ENCODE measurements at regions not wholly inside any gene's neighbourhood (a gene's known extent, or its start where the extent isn't known, plus 50 kb on each side); places are given as distances from the start of the nearest gene placed in this dataset.

DNA sequence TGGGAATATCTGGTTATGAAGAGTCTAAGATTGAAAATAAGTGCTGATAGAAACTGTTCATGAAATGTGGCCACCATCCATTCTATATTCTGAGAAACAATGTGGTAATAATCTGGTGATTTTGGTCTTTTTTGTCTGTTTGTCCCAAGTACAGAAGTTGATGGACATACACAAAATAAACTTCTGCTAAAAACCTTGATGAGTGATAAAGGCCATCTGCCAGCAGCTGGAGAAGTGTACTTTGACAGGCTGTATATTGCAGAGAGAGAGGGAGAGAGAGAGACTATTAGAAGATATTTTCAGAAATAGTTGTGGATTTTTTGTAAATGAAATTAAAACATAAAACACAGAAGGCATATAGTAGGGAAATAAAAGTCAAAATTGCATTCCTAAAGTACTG is 96.9 kb upstream of the NABP1 start:
- TF ChIP-seq, protein P1, sequence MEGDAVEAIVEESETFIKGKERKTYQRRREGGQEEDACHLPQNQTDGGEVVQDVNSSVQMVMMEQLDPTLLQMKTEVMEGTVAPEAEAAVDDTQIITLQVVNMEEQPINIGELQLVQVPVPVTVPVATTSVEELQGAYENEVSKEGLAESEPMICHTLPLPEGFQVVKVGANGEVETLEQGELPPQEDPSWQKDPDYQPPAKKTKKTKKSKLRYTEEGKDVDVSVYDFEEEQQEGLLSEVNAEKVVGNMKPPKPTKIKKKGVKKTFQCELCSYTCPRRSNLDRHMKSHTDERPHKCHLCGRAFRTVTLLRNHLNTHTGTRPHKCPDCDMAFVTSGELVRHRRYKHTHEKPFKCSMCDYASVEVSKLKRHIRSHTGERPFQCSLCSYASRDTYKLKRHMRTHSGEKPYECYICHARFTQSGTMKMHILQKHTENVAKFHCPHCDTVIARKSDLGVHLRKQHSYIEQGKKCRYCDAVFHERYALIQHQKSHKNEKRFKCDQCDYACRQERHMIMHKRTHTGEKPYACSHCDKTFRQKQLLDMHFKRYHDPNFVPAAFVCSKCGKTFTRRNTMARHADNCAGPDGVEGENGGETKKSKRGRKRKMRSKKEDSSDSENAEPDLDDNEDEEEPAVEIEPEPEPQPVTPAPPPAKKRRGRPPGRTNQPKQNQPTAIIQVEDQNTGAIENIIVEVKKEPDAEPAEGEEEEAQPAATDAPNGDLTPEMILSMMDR (IDR thresholded peaks at IDR 0.05) = no peak
- no peak for TF ChIP-seq ZFX (IDR thresholded peaks at IDR 0.05; ENCODE audit: borderline replicate concordance)

DNA sequence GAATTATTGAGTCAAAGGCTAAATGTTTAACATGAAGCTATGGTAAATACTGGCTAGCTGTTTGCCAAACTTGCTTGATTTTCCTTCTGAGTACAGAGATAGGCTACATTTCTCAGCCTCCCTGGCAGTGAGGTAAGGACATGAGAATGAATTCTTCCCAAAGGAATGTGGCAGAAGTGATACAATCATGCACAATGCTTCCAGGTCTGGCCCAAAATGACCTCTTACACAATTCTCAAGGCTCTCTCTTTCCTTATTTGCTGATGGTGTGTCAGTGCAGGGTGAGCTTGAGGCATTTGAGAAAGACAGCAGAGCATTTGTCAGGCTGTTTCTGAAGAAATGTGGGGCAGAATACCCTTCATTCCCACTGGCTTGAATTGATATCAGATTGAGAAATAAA is 95.6 kb upstream of the NABP1 start:
- no peak overlapping the region for H3K27ac ChIP-seq
- no peak for TF ChIP-seq ZFX (IDR thresholded peaks at IDR 0.05; ENCODE audit: borderline replicate concordance)

More for the DNA sequence above, 96.9 kb upstream of the NABP1 start:
- H3K27ac ChIP-seq = no peak overlapping the region

DNA sequence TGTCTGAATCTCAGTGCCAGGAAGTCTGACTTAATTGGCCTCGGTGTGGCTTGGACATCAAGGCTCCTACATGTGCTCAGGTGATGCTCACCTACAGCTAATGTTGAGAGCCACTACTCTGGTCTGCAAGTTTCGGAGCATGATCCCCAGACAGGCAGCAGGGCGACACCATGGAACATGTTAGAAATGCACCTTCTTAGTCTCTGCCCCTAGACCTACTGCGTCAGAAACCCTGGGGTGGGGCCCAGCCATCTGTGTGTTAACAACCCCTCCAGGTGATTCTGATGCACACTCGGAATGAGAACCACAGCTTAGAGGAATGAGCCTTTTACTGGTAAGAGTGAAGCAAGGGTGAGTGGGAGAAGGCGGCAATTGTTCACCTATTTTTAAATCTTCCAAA is 86.9 kb upstream of the NABP1 start:
- TF ChIP-seq ZFX (IDR thresholded peaks at IDR 0.05; ENCODE audit: borderline replicate concordance) = no peak
- TF ChIP-seq, protein P1 (IDR thresholded peaks at IDR 0.05) = no peak
- no peak overlapping the region for H3K27ac ChIP-seq

DNA sequence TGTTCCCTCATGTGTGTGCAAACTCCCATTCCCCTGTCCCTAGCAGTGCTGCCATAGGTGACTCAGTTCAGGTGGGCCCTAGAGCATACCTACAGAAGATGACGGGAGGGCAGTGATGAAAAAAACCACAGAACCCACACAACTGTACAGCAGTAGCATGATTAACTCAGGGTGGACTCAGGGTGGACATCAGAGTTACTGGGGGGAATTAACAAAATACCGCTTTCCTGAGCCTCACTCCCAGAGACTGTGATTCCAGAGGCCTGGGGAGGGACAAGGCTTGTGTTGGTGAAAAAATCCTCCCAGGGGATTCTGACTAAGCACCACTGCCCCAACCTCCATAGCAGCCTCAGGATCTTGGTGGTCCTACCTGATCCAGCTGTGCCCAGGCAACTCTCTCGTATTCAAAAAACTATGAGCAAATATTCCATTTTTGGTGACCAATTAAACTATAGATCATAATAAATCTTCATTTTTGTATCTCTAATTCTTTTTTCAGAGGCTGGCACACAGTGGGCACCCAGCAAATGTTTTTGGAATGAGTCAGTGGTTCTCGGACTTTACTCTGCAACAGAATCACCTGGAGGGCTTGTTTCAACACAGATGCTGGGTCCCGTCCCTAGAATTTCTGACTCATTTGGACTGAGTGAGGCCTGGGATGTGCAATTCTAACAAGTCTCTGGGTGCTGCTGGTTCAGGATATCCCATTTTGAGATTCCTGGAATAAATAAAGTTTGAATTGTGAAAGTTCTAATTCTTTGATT is 84.1 kb upstream of the NABP1 start:
- H3K27ac ChIP-seq = no peak overlapping the region
- no peak for TF ChIP-seq ZFX (IDR thresholded peaks at IDR 0.05; ENCODE audit: borderline replicate concordance)
- TF ChIP-seq, protein P1 (IDR thresholded peaks at IDR 0.05) = no peak

DNA sequence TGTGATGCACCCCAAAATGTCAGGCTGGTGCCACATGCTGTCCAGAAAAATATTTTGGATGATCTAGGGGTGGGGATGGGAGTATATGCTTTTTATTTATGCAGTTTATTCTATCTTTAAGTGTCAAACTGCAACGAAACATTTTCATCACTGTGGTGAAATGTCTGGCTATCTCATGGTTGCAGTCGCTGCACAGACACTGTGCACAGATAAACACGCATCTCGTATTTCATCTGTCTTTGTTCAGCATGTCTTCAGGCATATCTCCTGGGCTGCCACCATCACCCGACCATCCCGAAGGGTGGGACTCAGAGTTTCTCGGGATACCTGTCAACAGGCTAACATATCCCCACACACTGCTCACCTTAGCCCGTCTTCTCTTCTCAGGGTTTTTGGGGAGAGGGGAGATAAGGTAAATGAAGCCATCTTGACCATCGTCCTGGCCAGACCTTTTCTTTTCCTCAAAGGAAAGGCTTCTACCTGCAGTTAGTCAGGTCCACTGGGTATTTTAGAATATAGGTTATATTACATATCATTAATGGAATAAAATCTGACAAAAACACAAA is 80.7 kb upstream of the NABP1 start:
- TF ChIP-seq, protein P1 (IDR thresholded peaks at IDR 0.05) = no peak
- TF ChIP-seq ZFX (IDR thresholded peaks at IDR 0.05; ENCODE audit: borderline replicate concordance) = no peak
- no peak overlapping the region for H3K27ac ChIP-seq

DNA sequence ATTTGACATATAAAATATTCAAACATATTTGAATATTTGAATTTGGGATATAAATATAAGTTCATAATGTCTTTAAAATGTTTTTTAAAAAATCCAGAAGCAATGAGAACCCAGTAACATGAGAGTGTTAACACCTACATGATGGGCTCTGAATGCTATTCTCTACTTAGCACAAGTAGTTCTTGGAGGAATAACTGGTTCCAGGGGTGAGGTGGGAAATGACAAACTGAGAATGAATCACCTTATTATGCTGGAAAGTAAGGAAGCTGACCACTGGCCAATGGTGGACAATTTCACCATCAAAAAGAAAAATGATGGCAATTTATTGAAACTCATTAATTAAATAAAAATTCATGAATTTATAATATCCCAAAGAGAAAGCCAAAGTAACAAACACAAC is 79.6 kb upstream of the NABP1 start:
- no peak overlapping the region for H3K27ac ChIP-seq
- TF ChIP-seq ZFX (IDR thresholded peaks at IDR 0.05; ENCODE audit: borderline replicate concordance) = no peak
- TF ChIP-seq, protein P1 (IDR thresholded peaks at IDR 0.05) = no peak

DNA sequence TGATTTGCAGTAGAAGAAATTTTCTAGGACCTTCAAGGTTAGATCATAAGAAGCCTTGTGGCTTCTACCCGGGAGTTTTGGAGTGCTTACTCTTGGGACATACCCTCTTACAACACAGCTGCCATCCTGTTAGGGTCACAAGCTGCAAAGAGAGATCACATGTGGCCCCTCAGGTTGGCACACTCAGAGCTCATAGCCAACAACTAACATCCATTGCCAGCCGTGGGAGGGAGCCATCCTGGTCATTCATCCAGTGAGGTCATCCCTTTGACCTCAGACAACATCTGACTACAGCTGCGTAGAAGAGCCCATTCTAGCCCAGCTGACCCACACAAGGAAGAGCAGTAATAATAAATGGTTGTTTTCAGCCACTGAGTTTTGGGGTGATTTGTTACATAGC is 76.9 kb upstream of the NABP1 start:
- TF ChIP-seq ZFX (IDR thresholded peaks at IDR 0.05; ENCODE audit: borderline replicate concordance) = no peak
- TF ChIP-seq, protein P1 (IDR thresholded peaks at IDR 0.05) = no peak
- no peak overlapping the region for H3K27ac ChIP-seq
